UCSD-AML1 (cell line): ENCODE measurements at regions not wholly inside any gene's neighbourhood (a gene's known extent, or its start where the extent isn't known, plus 50 kb on each side); places are given as distances from the start of the nearest gene placed in this dataset.

Experiments
- DNase-seq: peaks from one replicate; lab custom pipeline; 2025; ENCODE audit not compliant: unreplicated experiment; lab: John Stamatoyannopoulos, UW

DNA sequence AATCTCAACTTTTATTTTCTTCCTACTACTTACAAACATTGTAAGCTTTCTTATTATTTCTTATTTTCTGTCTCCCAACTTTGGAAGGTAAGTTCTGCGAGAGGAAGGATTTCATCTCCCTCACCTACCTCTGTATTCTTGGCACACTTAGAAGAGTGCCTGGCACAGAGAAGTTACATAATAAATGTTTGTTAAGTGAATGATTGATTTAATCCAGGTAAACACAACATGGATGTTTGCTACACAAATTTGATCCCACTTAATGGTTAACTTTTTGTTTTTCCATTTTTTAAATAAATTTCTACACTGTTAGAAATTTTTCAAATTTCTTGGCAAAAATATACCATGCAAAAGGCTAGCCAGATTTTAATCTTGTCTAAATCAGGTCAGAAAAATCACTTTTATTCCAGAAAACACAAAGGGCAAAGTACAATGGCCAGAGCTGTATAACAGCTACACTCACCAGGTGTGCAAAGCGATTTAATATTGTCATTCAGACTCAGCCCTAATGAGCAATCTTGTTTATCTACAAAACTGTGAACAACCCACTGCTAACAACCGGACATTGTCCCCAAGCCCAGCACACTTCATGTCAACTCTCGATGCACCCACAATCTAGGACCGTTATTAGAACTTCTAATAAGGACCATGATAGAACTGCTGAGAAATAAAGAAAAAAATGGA lies 222.1 kb upstream of the EEA1 start:
- DNase-seq = no peak

DNA sequence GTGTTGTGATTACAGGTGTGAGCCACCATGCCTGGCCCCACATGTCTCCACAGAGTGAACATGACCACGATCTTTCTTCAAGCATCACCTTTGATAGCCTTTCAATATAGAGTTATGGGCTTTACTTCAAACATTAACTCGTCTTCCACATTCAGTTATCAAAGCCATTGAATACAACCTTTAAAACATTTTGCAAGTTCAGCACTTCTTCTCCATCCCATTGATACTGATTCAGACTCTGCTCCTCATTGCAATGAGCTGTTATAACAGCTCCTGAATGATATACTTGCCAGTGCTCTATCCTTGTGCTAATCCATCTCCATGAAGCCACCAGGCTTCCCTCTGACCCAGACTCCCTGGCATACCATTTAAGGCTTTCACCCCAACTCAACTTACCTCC lies 223.5 kb upstream of the EEA1 start:
- no peak for DNase-seq

DNA sequence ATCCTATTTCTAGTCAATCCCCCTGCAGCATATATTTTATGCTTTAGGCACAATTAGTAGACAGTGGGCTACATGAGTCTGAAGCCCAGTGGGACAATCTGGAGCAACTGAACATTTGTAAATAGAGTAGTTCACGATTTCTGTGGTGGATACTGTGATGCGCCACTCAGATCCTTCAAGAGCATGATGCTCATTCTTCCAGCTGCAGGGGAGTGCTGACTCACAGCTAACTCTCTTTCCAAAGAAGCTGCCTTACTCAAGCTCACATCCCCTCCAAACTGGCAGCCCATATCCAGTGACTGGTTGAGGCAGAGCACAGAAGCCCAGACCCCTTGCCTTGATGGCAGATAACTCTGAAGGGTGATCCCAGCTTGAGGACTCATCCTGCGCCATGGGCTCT lies 224.2 kb upstream of the EEA1 start:
- DNase-seq = no peak

DNA sequence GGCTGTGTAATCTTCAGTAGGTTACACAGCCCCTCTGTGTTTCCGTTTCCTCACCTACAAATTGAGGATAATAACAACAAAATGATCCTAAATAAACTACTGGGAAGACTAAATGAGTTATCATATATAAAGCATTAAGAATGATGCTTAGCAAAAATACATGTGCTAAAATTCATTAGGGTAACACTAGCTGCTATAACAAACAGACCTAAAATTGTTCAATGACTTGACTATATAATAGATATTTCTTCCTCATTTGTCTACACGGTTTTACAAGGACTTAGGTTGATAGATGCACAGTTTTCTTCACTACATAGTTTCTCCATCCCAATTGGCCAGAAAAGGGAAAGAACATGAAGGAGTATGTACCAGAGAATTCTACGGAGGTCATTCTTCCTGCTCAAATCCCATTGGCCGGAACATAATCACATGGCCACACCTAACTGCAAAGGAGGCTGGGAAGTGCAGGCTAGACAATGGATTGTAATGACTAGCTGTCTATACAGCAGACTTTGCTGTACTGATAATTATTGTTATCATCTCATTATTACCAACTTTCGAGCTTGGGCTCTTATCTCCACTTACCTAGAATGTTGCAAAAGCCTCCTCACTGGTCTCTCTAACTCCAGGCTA lies 223.5 kb upstream of the NUDT4 start:
- no peak for DNase-seq

DNA sequence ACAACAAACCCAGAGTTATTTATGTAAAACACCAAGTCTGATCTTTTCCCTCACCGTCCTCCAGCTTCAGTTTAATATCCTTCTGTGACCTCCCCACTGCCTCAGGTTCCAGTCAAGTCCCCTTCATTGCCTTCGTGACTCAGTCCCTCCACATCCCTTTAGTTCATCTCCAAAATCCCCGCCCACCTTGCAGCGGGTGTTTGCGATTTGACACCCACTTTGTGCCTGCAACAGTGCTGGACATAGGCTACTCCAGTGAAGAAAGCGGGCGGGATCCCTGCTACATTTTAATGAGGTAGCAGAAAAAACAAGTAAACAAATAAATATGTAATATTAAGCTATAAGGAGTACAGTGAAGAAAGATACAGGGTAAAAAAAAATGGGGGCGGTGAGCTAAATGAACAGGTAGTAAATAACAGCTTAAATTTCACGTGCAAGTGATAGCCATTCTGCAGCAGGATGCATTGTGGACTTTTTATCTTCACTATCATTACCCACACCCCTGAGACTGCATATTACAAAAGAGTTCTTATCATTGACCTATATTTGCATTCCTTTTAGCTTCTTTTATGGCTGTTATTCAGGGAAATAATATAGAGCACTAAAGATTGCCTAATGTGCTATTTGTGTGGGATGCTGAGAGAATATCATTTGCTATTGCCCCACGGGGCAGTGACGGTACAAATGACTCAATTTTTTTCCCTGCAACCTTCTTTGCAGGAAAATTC lies 222.8 kb upstream of the NUDT4 start:
- no peak for DNase-seq

DNA sequence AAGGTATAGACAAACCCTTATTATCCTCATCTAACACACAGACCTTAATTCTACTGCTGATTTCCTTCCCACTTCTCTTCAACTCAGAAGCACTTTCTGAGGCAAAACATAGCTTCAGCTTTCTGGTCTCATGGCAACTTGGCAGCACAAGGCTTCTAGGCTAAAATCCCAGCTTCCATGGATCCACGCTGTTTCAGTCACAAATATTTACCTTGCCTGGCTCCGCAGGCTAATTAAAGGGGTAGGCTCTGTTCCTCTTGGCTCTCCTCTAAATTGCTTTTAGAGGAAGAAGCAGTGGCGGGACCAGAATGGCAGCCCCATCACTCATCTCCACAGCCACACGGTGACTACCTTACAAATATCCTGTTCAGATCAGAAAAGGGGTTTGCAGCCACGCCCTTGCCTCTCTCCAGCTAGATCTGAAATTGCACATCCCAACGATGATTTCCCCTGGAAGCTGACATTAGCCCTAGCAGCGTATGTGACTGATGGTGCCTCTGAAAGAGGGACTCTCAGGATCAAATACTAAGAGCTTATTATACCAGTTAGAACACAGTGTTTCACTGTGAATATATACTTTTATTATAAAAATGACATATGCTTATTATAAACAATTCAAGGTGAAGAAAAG lies 221.5 kb upstream of the NUDT4 start:
- DNase-seq = no peak

DNA sequence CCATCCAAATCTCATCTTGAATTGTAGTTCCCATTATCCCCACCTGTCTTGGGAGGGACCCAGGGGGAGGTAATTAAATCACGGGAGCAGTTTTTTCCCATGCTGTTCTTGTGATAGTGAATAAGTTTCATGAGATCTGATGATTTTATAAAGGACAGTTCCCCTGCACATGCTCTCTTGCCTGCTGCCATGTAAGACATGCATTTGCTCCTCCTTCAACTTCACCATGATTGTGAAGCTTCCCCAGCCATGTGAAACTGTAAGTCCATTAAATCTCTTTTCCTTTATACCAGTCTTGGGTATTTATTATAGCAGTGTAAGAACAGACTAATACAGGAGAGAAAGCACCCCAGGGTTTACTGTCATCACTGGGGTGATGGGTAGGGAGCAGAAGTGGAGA lies 220.4 kb upstream of the NUDT4 start:
- DNase-seq = no peak

DNA sequence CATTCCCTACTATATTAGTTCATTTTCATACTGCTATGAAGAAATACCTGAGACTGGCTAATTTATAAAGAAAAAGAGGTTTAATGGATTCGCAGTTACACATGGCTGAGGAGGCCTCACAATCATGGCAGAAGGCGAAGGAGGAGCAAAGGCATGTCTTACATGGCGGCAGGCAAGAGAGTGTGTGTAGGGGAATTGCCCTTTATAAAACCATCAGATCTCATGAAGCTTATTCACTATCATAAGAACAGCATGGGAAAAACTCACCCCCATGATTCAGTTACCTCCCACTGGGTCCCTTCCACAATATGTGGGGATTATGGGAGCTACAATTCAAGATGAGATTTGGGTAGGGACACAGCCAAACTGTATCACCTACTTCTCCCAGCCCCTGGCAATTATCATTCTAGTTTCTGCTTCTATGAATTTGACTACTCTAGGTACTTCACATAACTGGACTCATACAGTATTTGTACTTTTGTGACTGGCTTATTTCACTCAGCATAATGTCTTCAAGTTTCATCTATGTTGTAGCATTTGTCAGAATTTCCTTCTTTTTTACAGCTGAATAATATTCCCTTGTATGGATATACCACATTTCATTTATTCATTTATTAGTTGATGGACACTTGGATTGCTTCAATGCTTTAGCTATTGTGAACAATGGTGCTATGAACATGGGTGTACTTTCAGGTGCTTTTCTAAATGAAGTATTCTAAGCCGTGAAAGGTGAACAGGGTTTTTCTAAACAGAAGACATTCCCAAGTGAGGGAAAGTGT lies 219.5 kb upstream of the NUDT4 start:
- DNase-seq = no peak

DNA sequence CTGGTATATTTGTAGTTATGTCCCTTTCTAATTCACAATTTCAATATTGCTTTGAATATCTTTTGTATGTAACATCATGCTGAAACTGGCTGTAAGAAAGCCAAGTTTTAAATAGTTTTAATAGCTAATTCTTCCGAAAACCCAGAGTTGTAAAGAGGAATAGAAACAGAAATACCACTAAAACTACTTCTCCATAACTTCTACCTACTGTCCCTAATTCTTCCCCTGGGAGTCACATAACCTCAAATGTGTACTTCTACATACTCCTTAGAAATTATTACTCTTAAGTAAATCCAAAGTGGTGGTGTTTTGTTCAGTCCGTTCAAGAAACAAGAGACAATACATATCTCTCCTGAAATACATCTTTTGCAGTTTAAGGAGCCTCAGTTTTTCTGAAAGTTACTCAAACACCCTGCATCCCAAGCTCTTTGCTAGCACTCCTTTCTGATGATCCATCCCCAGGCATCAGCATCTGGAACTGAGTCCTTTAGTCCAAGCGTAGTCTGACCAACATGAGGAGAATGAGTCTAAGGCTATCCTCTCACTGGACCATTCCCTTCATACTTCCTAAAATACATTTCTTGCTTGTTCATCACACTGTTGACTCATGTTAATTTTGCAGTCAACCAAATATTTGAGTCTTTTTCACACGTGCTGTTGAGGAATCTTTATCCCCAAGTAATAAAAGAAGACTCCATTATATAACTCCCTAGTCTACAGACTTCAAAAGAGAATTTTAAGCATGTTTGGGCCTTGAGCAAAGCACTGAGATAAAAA lies 214.3 kb upstream of the NUDT4 start:
- DNase-seq = no peak

DNA sequence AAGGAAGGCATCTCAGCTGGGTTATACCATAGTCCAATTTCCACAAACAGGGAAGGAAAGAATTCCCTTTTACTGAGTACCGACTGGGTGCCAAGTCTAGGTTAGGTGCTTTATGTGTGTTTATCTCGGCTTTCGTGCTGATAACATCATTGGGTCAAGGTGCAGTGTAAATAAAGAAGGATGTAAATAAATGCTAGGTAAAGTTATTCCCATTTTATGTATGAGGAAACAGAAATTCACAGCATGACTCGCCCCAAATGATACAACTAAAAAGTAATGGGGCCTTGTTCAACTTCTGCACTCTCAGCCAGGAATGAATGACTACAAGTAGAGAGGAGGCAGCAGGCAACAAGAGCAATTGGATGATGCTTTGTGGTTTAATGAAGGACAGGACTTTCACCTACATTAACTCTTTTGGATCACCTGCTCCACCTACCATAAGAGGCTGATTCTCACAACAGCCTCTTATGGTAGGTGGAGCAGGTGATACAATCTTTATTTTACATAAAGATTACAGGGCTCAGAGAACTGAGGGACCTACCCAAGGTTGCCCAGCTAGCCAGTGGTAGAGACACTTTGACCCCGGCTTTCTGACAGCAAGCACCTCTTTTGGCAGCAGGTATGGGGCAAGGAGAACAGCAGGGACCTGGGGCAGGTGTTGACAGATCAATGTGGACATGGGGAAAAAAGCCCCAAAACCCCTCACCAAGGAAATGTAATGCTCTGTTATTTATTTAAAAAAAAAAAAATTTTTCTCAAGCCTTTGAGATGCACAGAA lies 213.4 kb upstream of the NUDT4 start:
- DNase-seq = no peak

DNA sequence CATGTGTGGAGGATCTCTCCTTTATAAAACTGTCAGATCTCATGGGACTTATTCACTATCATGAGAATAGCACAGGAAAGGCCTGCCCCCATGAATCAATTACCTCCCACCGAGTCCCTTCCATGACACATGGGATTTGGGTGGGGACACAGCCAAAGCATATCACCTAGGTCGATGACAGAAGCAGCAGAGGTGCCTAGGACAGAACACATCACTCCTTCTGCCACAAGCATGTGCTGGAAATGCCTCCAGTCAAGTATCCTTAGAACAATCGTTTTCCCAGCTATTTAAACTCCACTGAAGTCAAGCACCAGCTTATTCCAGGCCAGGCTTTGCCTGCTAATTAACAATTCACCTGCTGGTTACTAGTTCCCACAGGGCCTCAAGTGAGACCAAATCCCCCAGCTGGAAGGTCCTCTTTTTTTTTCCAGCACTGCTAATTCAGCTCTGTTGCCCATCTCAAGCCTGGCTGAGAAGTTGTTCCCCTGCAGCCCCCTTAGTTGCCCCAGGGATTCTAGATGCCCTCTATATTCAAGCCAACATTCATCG lies 212.3 kb upstream of the NUDT4 start:
- no peak for DNase-seq

DNA sequence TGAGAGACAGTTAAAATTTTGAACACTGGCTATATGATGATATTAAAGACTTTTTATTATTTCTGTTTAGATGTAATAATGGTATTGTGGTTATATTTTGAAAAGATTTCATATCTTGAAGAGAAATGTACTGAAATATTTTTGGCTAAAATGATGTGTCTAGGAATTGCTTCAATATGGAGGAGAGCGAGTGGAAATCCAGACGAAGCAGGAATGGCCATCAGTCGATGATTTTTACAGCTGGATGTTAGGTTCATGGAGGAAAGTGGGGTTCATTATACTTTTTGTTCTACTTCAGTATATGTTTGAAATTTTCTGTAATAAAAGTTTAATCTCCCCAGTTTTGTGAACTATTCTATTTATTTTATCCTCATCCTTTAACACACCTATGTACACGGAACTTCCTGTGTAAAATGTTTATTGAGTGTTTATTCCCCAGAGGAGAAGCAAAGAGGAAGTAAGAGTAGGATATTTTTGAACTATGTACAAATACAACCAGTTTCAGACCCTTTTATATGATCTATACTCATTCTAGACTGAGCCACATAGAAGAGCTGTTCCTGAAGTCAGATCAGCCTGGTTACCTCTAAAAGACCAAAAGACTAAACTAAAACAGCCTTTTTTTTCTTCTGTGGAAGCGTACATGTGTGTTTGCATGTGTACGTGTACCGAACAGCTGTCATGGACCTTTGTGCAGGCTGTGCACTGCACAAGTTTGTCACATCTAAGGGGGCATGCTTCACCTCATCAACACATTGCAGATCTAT lies 211.0 kb upstream of the NUDT4 start:
- no peak for DNase-seq

DNA sequence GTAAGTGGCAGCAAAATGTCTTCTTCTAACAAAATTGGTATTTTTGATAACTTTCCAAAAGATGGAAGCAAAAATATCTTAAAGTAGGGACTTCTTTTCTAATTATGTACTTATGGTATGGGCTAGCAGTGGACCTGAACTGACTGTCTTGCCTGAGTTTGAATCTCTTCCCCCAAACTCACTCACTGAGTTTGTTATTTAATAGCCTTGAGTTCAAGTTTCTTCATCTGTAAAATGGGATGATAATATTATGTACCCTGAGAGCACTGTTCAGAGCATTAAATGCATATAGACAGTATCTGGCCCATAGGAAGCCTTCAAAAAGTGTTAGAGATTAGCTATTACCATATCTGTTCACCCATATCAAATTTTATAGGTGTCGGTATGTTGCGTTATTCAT lies 210.4 kb upstream of the NUDT4 start:
- no peak for DNase-seq

DNA sequence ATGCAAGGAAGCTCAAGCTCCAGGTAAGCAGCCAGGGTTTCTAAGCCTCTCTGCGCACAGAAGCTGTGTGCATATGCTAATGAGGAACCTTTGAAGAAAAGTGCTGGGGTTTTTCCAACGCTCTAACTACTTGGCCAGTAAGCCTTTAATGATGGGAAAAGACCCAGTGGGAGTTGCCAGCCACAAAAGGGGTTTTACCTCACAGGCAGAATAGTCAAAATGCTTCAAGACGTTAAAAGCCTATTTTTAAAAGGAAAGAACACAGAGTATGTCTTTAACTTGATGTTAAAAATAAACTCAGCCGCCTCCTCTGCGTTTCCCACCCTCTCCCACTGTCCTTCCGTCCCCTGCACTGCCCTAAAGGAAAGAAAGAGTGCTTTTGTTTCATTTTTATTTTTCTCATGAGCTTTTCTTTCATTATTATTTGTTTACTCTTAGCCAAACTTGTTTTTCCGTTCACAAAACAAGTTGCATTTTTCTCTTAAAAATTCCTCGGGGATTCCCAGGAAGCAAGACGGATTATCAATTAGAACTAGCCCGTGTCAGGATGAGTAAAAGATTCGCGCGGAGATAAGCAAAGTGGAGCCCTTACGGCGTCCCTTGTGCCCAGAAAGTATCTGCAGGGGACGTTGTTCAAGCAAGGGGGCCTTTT lies 209.8 kb upstream of the NUDT4 start:
- no peak for DNase-seq

DNA sequence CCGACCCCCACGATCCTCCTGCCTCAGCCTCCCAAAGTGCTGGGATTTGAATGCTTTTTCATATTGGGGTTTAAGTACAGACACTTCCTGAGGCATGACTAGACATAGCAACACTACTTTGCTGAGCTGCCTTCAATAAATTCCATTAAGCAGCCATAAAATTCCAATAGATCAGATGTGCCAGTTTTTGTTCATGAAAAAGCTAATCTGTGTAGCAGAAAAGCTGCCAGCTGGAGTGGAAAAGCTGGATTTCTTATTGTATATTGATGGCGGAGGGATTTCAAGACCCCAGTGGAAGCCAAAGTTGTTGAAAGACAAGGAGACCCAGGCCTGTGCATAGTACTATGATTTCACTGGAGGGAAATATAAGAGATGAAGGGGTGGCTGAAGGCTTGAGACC lies 209.0 kb upstream of the NUDT4 start:
- DNase-seq = no peak

DNA sequence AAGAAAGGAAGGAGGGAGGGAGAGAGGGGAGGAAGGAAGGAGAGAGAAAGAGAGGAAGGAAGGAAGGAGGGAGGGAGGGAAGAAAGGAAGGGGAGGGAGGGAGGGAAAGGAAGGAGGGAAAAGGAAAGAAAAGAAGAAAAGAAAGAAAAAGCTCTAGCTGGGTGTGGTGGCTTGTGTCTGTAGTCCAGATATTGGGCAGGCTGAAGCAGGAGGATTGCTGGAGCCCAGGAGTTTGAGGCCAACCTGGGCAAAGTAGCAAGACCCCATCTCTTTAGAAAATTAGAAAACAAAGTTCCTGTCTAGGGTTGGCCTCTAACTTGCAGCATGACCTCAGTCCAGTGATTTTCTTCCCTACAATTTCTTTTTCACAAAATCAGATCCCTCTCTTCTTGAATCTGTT lies 208.2 kb upstream of the NUDT4 start:
- DNase-seq = no peak

DNA sequence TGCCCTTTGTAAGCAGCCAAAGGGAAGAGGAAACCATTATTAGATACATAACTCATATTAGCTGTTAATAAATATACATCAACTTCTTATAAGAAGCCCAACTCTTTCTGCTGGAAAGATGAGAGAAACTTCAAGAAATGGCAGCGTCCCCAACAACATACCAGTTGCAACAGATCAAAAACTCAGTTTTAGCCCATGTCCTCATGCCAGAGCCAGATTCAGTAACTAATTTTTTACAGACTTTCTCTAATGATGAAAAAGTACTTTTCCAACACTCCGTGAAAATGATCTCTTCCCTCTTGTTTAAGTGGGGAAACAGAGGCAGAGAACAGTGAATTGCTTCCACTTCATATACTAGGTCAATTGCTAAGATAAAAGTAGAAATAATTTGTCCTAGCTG lies 206.8 kb upstream of the NUDT4 start:
- DNase-seq = no peak
